Fibroblast of skin of right quadriceps (primary cell): ENCODE measurements at regions not wholly inside any gene's neighbourhood (a gene's known extent, or its start where the extent isn't known, plus 50 kb on each side); places are given as distances from the start of the nearest gene placed in this dataset.
"Not testable (repeated sequence)": the region's sequence is repeated elsewhere in the genome, so short reads cannot be mapped to it uniquely, and the experiment has no call there.

ENCODE experiments used
- DNase-seq: peaks from one replicate; pipeline ENCODE4 v3.0.0-alpha.2; 2013

DNA sequence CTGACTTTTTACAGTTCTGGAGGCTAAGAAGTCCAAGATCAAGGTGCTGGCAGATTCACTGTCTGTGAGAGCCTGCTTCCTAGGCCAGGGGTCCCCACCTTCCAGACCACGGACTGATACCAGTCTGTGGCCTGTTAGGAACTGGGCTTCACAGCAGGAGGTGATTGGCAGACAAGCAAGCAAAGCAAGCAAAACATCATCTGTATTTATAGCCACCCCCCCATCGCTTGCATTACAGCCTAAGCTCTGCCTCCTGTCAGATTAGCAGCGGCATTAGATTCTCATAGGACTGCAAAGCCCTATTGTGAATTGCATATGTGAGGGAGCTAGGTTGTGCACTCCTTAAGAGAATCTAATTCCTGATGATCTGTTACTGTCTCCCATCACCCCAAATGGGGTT lies 194.7 kb upstream of the THRB start:
- DNase-seq, result no peak

DNA sequence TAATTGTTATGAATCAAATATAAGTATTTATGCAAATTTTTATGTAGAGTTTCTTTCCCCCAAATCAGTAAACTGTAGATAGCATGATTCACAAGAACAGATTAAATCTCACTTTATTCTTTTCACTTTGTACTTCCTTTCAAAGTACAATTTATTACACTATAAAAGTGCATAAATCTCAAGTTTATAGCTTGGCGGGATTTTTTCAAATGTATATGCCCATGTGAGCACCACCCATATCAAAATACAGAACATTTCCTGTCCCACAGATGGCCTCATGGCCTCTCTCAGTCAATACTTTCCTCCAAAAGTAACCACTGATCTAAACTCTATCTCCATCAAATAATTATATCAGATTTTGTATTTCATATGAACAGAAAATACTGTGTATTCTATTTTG lies 196.1 kb upstream of the THRB start:
- DNase-seq, result no peak

DNA sequence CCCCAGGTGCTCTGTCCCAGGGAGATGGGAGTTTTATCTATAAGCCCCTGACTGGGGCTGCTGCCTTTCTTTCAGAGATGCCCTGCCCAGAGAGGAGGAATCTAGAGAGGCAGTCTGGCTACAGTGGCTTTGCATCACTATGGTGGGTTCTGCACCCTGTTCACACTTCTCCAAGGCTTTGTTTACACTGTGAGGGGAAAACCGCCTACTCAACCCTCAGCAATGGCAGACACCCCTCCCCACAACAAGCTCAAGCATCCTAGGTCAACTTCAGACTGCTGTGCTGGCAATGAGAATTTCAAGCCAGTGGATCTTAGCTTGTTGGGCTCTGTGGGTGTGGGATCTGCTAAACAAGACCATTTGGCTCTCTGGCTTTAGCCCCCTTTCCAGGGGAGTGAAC lies 204.4 kb upstream of the THRB start:
- not testable (repeated sequence) for DNase-seq

DNA sequence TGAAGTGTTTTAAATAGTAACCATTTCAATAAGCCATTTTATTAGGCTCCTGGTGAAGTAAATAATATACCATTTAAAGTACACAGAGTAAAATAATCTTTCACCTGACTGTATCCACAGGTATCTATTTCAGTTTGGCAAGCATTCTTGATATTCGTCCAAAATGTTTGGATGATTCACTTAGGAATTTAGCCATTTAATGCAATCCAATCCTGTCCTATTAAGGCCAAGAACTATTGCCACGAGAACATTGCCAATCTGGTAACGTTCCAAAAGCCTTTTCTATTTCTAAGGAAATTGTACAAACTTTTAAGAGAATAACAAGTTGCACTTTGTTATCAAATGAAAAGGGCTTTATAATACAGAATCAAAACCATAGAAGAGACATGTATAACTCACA lies 209.8 kb upstream of the THRB start:
- peak; percentile 66 for DNase-seq

DNA sequence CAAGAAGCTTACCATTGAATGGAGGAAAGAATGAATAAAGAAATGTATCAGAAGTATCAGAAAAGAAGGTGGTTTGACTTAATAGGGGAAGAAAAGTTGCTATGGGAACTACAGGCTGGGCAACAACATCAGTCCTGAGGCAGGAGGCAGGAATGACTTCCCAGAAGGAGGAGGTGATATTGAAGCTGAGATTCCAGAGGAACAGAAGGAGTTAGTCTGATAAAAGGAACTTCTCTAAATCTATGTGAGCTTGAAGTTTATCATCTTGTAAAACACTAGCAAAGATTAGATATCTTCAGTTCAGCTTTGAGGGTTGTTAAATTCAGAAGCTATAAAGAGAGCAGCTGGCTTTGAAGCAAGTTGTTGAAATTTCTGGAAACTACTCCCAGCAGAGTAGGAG lies 213.3 kb upstream of the THRB start:
- DNase-seq, result no peak

DNA sequence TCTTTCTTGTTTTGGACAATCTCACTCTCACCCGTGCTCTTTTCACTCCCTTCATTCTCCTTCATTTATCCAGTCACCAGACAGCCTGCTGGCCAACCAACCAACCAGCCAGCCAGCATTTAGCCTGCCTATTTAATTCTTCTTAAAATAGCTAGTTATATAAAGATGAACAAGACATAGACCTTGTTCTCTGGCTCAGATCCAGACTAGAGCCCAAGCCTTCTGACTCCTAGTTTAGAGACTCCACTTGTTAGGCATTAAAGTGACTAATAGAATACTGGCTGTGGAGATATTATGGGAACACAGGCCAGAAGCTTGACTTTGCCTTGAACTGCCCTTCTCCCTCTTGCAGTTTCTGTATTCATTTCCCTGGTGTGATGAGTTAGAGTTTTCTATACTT lies 215.3 kb upstream of the THRB start:
- peak; percentile 16 for DNase-seq

DNA sequence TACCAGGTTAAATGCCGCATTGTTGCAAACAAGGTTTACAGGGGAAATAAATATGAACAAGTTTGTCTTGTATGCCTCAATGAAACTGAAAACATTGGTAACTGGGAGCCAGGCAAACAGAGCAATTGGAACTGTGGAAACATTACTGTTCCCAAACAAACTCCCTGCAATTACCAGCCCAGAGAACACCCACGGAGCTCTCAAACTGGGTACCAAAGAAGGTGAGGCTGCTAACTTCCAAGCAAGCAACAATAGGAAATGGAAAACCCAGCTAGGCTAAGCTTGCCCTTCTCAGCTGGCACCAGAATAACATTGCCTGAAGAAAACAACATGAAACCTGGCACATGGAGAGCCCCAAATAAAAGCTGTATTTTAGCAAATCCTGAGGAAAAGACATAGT lies 218.9 kb upstream of the THRB start:
- DNase-seq, result no peak

DNA sequence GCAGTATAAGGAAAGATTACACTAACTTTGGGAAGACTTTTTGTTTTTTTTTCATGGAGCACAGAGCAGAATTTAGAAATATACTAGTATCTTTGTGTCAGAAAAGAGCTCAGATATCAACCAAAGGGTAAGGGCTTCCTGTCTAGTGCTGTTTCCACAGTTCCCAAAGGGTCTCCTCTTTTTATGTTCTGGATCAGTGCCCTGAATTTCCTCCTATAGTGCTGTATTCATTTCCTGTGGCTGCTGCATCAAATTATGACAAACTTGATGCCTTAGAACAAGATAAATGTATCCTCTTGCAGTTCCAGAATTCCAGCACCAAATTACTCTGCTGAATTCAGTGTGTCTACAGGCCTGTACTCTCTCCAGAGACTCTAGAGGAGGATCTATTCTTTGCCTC lies 219.8 kb upstream of the THRB start:
- DNase-seq, result peak; percentile 31

DNA sequence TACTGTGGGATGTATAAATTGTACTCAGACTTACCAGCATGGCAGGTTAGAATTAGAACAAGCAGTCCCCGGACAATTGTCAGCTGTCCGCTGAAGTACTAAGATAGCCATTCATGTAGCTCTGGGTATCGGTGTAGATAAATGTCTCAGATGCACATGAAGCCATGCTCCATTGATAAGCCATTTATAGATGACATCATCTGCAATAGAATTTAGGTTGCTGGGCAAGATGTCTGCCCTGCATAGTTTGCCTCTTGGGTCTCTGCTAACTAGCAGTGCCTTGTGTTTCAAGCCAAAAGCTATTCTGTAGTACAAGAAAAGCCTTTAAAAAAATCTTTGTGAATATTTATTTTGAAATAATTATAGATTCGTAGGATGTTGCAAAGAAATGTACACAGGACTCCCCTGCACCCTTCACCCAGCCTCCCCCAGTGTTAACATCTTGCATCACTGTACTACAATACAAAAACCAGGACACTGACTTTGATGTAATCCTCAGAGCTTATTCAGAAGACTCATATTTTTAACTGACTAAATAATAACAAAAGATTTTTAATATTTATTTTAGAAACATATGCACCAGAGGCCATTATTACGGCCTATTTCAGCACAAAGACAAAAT lies 220.6 kb upstream of the THRB start:
- DNase-seq, result no peak

DNA sequence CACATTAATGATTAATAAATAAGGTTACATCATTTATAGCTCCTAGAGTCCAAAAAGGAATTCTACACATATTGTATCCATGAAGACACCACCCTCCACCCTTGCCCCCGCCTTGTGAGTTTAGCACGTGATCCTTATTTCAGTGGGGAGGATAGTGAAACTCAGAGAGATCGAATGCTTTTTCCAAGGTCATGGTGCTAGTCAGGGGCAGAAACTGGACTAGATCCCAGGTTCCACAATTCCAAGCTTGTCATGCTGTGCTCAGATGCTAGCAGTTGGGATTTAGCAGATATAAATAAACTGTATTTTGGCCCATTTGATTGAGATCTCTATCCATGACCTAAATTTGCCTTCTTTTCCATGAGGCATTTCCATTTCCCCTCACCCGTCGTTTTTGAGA lies 227.4 kb upstream of the THRB start:
- DNase-seq, result no peak

DNA sequence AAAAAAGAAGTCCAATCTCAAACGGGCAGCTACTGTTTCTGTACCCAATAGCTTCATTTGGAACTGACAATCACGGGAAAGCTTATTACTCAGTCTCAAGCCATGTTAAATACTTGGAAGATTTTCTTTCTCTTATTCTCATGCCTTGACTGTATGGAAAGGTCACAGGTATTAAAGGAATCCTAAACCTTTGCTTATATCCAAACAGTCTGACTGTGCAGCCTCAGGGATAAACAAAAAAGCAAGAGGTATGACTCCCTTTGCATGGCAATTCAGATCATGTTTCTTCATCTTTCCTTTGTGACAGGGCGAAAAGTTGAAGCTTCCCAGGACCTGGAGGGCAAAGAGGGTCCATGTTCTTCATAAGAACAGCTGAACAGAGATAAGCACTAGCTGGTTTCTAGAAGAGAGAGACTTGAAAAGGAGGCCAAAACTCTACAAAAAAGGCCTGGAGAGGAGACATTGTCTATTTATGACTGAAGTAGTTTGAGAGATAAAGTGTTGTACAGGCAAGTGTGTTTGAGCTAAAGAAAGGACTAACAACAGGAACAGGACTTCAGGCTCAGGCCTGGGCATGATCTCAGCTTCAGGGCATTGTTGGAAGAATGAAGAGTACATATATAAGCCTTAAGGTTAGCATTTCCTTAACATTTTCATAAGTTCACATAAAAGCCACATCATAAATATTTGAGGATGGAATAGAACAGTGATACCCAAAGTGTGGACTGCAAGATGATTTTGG lies 231.0 kb upstream of the THRB start:
- DNase-seq, result no peak

DNA sequence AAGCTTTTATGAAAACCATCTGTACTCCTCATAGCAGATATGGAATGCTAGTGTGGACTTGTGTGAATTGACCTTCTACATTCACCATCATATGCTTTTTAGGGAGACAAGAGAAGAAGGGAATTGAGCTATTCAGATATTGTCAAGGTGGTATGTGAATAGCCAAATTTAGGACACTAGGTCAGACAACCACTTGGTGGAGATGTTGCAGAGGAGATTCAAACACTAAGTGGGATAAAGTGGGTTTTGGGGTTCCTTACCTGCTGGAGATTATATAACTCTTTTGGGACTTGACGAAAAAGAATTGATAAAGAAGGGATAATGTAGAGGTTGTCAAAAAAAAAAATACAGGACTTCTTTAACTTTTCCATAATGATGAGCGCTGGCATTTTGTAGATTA lies 231.8 kb upstream of the THRB start:
- no peak for DNase-seq

DNA sequence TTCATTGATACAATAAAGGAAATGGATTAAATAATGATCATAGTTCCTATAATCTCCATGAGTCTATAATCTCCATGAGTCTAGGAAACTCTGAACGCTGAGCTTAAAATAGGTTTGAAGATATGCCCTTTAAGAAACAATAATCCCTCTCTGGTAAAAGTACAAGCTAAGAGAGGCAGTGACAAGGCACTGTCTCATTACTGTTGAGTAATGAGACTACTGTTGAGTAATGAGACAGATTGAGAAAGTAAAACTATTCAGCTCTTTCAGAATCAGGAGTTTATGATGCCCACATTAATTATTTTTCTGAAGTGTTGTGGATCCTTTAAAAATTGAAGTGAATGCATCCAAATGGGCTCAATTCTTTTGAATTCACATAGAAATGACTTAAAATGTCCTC lies 235.5 kb upstream of the THRB start:
- no peak for DNase-seq

DNA sequence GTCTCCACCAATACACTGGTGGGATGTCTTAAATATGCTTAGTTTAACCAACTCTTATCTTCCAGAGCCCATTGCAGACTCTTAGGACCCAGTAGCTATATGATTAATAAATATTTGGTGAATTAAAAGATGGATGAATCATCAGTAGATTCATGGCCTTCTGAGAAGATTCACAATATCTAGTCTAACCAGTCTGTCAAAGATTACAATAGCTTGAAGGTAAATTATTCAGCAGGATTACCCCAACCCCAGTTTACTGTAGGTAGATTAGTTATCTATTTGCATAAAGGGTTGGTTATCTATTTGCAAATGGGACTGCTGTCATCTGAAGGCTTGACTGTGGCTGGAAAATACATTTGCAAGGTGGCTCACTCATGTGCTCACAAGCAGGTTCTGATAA lies 239.4 kb upstream of the THRB start:
- DNase-seq, result no peak

DNA sequence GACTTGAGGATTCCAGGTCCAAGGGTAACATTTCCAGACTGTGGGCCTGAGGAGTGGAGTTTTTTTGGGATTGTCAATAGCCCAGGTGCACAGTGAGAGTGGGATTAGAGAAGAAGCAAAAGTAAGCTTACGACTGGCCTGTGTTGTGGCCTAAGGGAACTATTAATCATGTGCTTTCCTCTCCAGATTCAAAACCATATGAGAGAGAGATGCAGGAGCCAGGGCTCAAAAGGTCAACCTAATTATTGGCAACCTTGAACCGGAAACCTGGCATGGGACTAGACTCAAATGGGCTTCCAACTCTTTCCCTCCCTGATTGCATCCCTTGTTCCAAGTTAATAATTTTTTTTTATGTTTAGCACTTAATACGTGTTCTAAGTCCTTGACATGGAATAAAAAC lies 242.1 kb upstream of the THRB start:
- no peak for DNase-seq

DNA sequence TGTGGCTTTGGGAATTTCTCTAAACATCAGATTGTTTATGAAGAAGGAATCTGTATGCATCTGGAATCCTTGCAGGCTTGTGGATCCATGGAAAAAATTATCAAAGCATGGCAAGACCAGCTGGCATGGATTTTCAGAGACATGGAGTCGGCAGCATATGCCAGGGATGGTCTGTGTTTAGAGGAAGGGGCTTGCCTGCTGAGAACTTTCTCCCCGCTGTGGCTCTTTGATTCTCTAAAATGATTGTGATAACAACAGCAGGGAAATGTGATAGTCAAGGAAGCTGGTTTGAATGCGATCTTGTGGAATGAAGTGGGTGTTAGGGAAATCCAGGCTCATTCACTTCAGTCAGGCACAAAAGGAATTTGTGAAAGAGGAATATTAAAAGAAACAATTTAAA lies 245.7 kb upstream of the THRB start:
- no peak for DNase-seq

DNA sequence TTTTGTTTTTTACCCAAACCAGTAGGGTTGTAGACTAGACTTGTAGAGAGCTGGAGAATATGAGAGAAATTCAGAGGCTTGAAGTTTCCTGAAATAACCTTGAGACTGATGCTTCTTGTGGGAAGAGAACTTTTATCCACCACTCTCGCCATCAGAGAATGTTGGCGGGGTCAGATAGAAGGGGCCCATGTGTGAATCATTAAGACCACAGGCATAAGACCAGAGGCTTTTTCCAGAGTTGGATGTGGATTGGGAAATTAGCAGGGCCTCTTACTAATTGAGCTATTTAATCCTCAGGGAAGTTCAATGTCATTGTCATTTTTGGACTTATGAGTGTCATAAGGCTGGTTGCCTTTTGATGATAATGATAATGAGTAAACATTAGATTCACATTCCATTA lies 246.9 kb upstream of the THRB start:
- peak; percentile 47 for DNase-seq

DNA sequence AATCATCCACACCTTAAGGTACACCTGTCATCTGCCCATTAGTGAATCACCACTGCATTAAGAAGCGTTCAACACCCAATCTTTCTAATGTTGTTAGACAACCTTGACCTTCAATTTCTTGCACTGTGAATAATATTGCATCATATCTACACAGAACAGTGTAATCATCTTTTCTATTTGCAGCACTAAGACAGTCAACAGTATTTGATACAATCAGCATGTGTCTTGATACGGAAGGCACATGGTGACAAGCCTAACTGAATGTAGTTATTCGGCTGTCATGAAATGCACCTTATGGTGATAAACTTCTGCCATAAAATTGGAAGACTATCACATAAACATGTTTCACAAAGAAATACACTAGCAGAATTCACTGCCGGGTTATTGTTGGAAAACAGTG lies 253.9 kb upstream of the THRB start:
- DNase-seq, result no peak

DNA sequence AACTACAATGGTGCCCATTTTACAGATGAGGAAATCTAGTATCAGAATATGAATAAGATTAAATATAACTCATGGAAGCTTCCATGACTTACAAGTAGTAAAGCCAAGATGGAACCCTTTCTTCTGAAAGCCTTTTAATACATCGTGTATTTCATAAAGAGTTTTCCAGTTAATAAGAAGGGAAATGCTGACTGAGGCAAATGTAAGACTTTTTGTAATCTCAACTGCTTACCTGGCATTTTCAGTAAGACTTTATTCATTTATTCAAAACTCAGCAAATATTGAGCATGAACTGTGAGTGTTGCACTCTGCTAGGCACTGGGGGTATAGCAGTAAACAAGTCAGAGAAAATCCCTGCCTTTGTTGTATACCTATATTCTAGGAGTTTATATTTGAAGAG lies 256.4 kb upstream of the THRB start:
- no peak for DNase-seq

DNA sequence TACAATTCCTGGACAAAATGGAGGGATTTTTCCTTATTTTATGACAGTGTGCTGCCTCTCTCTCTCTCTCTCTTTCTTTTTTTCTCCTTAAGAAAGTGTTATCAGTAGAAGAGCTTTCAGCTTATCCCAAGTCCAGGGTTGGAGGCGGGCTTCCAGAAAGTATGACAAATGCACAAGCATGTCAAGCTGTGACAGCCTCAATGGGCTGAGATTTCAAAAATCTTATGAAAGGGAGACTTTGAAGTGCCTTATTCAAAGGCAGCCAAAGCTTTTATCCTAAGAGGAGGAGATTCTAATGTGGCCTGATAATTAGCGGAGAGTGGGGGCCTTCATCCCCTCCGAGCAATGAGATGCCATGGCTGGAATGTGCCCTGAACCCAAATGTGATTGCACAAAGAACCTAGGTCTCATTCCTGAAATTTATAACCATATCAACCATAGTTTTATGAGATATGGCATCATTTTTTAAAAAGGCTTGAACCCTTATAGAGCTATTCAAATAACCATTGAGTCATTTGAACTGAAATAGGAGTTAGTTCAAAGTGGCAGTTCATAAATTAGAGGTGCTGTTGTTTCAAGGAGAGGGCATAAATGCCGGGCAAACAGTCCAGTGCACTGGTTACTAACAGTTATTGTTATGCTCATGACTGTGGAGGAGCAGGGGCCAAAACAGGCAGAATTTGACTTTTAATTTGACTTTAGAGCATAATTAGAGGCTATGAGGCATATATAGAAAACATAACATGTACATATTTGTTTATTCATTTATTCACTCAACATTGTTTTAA lies 261.6 kb upstream of the THRB start:
- no peak for DNase-seq

DNA sequence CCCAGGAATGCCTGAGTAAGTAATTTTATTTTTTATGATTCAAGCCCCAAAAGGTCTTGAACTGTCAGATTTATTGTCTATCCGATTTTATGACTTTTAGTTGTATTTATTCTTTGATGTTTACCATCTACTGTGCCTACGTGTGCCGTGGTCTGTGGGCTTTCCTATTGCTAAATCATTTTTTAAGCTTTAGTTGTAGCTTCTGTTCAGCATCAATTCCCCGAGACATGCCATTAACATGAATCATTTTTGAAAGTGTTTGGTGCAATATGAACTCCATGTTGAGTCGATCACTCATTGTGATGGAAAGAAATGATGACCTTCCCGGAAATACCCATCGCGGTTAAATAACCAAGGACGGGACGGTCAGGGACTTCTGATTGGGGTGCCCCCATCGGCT lies 268.7 kb upstream of the THRB start:
- DNase-seq, result peak; percentile 70

DNA sequence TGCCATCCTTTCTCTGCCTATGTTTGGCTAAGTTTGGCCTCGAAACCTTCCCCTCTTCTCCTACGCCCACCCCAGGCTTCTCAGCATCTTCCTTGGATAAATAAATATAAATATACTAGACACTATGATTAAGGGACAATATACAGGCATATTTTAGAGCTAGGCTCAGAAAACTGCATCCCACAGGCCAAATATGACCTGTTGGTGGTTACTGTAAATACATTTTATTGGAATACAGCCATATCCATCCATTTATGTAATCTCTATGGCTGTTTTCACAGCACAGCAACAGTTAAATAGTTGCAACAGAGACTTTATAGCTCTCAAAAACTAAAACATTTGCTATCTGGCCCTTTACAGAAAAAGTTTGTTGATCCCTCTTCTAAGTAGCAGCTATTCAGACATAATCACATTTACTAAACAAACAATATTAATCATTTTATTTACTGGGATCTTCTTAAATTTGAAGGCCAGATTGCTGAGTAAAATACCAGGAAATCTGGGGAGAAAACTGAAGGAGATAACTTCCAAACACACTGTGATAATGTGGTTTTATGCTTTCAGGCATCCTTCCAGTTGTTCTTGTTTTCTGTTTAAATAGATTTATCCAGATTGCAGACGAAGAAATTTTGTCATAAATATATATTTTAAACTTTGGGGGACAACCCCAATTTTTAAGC lies 269.7 kb upstream of the THRB start:
- peak; percentile 15 for DNase-seq

DNA sequence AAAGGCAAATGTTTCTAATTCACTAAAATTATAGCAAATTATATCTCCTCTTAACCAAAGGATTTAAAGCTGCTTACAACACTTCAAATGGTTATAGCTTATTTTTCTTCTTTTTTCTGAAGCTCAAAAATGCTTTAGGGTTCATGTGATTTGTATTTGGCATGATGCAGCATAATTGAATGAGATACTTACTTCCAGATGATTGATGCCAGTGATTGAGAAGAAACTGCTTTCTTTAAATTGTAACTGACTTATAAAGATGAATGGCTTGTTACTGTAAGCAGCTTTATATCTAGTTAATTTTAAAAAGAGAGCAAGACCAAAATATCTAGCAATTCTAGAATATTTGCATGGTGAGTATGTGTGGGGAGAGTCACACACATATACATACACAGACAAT lies 270.7 kb upstream of the THRB start:
- DNase-seq, result no peak

DNA sequence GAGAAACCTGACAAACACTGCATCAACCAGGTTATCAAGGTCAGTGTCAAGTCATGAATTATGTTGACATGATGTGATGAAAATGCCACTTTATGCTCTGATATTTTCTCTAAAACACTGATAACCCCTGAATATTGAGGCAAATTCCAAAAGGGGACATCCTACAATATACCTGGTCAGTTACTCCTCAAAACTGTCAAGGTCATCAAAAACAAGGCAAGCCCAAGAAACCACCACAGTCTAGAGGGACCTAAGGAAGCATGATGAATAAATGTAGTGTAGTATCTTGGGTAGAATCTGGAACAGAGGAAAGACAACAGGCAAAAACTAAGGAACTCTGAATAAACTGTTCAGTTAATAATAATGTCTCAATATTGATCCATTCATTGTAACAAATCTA lies 275.3 kb upstream of the THRB start:
- DNase-seq, result no peak
